ENCODE measurements at regions not wholly inside any gene's neighbourhood (a gene's known extent, or its start where the extent isn't known, plus 50 kb on each side); places are given as distances from the start of the nearest gene placed in this dataset.
"Not testable (repeated sequence)": the region's sequence is repeated elsewhere in the genome, so short reads cannot be mapped to it uniquely, and the experiment has no call there.

- intact Hi-C loops (cut with micrococcal nuclease): no loop called here
- H3K36me3 Mint-ChIP-seq (ENCODE audit: low read depth): no peaks in the 10 kb centered on the region
- no peaks in the 10 kb centered on the region for H3K27me3 Mint-ChIP-seq
- H3K4me1 Mint-ChIP-seq: no peaks in the 10 kb centered on the region
- DNase-seq: no peak
- no peak overlapping the region for H3K4me3 Mint-ChIP-seq
- no peak overlapping the region for H3K27ac Mint-ChIP-seq
- no peaks in the 10 kb centered on the region for H3K9me3 Mint-ChIP-seq
Measured at GRCh38 chr5:51802551-51803184, 419.4 kb downstream of the ISL1 start.

- DNase-seq: no peak
- H3K4me1 Mint-ChIP-seq: no peaks in the 10 kb centered on the region
- no peak overlapping the region for H3K27ac Mint-ChIP-seq
- no peaks in the 10 kb centered on the region for H3K36me3 Mint-ChIP-seq (ENCODE audit: low read depth)
- intact Hi-C loops (cut with micrococcal nuclease): no loop called here
- no peaks in the 10 kb centered on the region for H3K9me3 Mint-ChIP-seq
- H3K4me3 Mint-ChIP-seq: no peak overlapping the region
- H3K27me3 Mint-ChIP-seq: no peaks in the 10 kb centered on the region
Measured at GRCh38 chr5:51806677-51807076, 423.4 kb downstream of the ISL1 start.

- no peaks in the 10 kb centered on the region for H3K27me3 Mint-ChIP-seq
- no peak overlapping the region for H3K27ac Mint-ChIP-seq
- H3K4me1 Mint-ChIP-seq: no peaks in the 10 kb centered on the region
- intact Hi-C loops (cut with micrococcal nuclease): no loop called here
- no peaks in the 10 kb centered on the region for H3K36me3 Mint-ChIP-seq (ENCODE audit: low read depth)
- no peak overlapping the region for H3K4me3 Mint-ChIP-seq
- no peak for DNase-seq
- H3K9me3 Mint-ChIP-seq: no peaks in the 10 kb centered on the region
Measured at GRCh38 chr5:51810592-51810991, 427.3 kb downstream of the ISL1 start.

GRCh38 chr5:51811883-51812471 is 428.7 kb downstream of the ISL1 start:
- no peak for DNase-seq
- H3K27me3 Mint-ChIP-seq: no peaks in the 10 kb centered on the region
- no peaks in the 10 kb centered on the region for H3K9me3 Mint-ChIP-seq
- H3K4me1 Mint-ChIP-seq: no peaks in the 10 kb centered on the region
- no peak overlapping the region for H3K4me3 Mint-ChIP-seq
- intact Hi-C loops (cut with micrococcal nuclease): no loop called here
- no peaks in the 10 kb centered on the region for H3K36me3 Mint-ChIP-seq (ENCODE audit: low read depth)
- no peak overlapping the region for H3K27ac Mint-ChIP-seq

- H3K36me3 Mint-ChIP-seq (ENCODE audit: low read depth); H3K4me1 Mint-ChIP-seq; H3K27ac Mint-ChIP-seq; H3K9me3 Mint-ChIP-seq; H3K4me3 Mint-ChIP-seq; H3K27me3 Mint-ChIP-seq; intact Hi-C loops (cut with micrococcal nuclease); DNase-seq: not testable (repeated sequence)
Measured at GRCh38 chr5:51814817-51815216, 431.6 kb downstream of the ISL1 start.

- H3K4me3 Mint-ChIP-seq: no peak overlapping the region
- DNase-seq: no peak
- peaks cover 5% of the 10 kb centered on the region for H3K9me3 Mint-ChIP-seq
- no peaks in the 10 kb centered on the region for H3K36me3 Mint-ChIP-seq (ENCODE audit: low read depth)
- intact Hi-C loops (cut with micrococcal nuclease): no loop called here
- no peak overlapping the region for H3K27ac Mint-ChIP-seq
- no peaks in the 10 kb centered on the region for H3K4me1 Mint-ChIP-seq
- H3K27me3 Mint-ChIP-seq: no peaks in the 10 kb centered on the region
Measured at GRCh38 chr5:51816427-51816826, 433.2 kb downstream of the ISL1 start.

- H3K4me1 Mint-ChIP-seq: no peaks in the 10 kb centered on the region
- H3K36me3 Mint-ChIP-seq (ENCODE audit: low read depth): no peaks in the 10 kb centered on the region
- H3K27me3 Mint-ChIP-seq: no peaks in the 10 kb centered on the region
- no peak overlapping the region for H3K27ac Mint-ChIP-seq
- no peak overlapping the region for H3K4me3 Mint-ChIP-seq
- intact Hi-C loops (cut with micrococcal nuclease): no loop called here
- DNase-seq: no peak
- H3K9me3 Mint-ChIP-seq: peaks cover 5% of the 10 kb centered on the region
Measured at GRCh38 chr5:51821697-51822096, 438.4 kb downstream of the ISL1 start.

GRCh38 chr5:51829230-51829629 is 446.0 kb downstream of the ISL1 start:
- intact Hi-C loops (cut with micrococcal nuclease): no loop called here
- Mint-ChIP-seq H3K36me3 (ENCODE audit: low read depth) (no peaks in the 10 kb centered on the region), H3K4me1 (no peaks in the 10 kb centered on the region), H3K27me3 (no peaks in the 10 kb centered on the region), H3K9me3 (no peaks in the 10 kb centered on the region), H3K4me3 (no peak overlapping the region), H3K27ac (no peak overlapping the region)
- DNase-seq: no peak

GRCh38 chr5:51829691-51830090 is 446.4 kb downstream of the ISL1 start:
- Mint-ChIP-seq H3K4me1 (no peaks in the 10 kb centered on the region), H3K36me3 (ENCODE audit: low read depth) (no peaks in the 10 kb centered on the region), H3K27me3 (no peaks in the 10 kb centered on the region), H3K9me3 (no peaks in the 10 kb centered on the region), H3K27ac (no peak overlapping the region), H3K4me3 (no peak overlapping the region)
- no peak for DNase-seq
- intact Hi-C loops (cut with micrococcal nuclease): no loop called here

GRCh38 chr5:51832934-51833470 is 449.8 kb downstream of the ISL1 start:
- Mint-ChIP-seq H3K27me3 (no peaks in the 10 kb centered on the region), H3K4me1 (no peaks in the 10 kb centered on the region), H3K9me3 (no peaks in the 10 kb centered on the region), H3K4me3 (no peak overlapping the region), H3K27ac (no peak overlapping the region), H3K36me3 (ENCODE audit: low read depth) (no peaks in the 10 kb centered on the region)
- intact Hi-C loops (cut with micrococcal nuclease): no loop called here
- DNase-seq: no peak

GRCh38 chr5:51838459-51838858 is 455.2 kb downstream of the ISL1 start:
- no peak overlapping the region for H3K27ac Mint-ChIP-seq
- no peaks in the 10 kb centered on the region for H3K9me3 Mint-ChIP-seq
- DNase-seq: no peak

GRCh38 chr5:51843893-51844292 is 460.6 kb downstream of the ISL1 start:
- DNase-seq: no peak
- Mint-ChIP-seq H3K4me3 (no peak overlapping the region), H3K9me3 (peaks cover 6% of the 10 kb centered on the region), H3K4me1 (no peaks in the 10 kb centered on the region), H3K27me3 (no peaks in the 10 kb centered on the region), H3K27ac (no peak overlapping the region), H3K36me3 (ENCODE audit: low read depth) (no peaks in the 10 kb centered on the region)
- intact Hi-C loops (cut with micrococcal nuclease): no loop called here

More at GRCh38 chr5:51838459-51838858, 455.2 kb downstream of the ISL1 start:
- no peak overlapping the region for H3K4me3 Mint-ChIP-seq
- intact Hi-C loops (cut with micrococcal nuclease): no loop called here
- H3K27me3 Mint-ChIP-seq: no peaks in the 10 kb centered on the region
- no peaks in the 10 kb centered on the region for H3K4me1 Mint-ChIP-seq
- no peaks in the 10 kb centered on the region for H3K36me3 Mint-ChIP-seq (ENCODE audit: low read depth)

GRCh38 chr5:51846015-51846414 is 462.8 kb downstream of the ISL1 start:
- no peak overlapping the region for H3K4me3 Mint-ChIP-seq
- no peak for DNase-seq
- intact Hi-C loops (cut with micrococcal nuclease): no loop called here
- H3K27me3 Mint-ChIP-seq: no peaks in the 10 kb centered on the region
- H3K9me3 Mint-ChIP-seq: peaks cover 6% of the 10 kb centered on the region
- H3K4me1 Mint-ChIP-seq: no peaks in the 10 kb centered on the region
- H3K36me3 Mint-ChIP-seq (ENCODE audit: low read depth): no peaks in the 10 kb centered on the region
- no peak overlapping the region for H3K27ac Mint-ChIP-seq

- DNase-seq: no peak
- intact Hi-C loops (cut with micrococcal nuclease): no loop called here
- Mint-ChIP-seq H3K4me3 (no peak overlapping the region), H3K9me3 (no peaks in the 10 kb centered on the region), H3K36me3 (ENCODE audit: low read depth) (no peaks in the 10 kb centered on the region), H3K27ac (no peak overlapping the region), H3K4me1 (no peaks in the 10 kb centered on the region), H3K27me3 (no peaks in the 10 kb centered on the region)
Measured at GRCh38 chr5:51859624-51860023, 476.4 kb downstream of the ISL1 start.

GRCh38 chr5:51860532-51861018 is 477.3 kb downstream of the ISL1 start:
- no peak for DNase-seq
- H3K4me3 Mint-ChIP-seq: no peak overlapping the region

More at GRCh38 chr5:51860532-51861018, 477.3 kb downstream of the ISL1 start:
- no peak overlapping the region for H3K27ac Mint-ChIP-seq
- H3K9me3 Mint-ChIP-seq: no peaks in the 10 kb centered on the region
- no peaks in the 10 kb centered on the region for H3K4me1 Mint-ChIP-seq
- no peaks in the 10 kb centered on the region for H3K36me3 Mint-ChIP-seq (ENCODE audit: low read depth)
- intact Hi-C loops (cut with micrococcal nuclease): no loop called here
- no peaks in the 10 kb centered on the region for H3K27me3 Mint-ChIP-seq
